Suprapubic skin (tissue), 4 donors: ENCODE measurements at regions not wholly inside any gene's neighbourhood (a gene's known extent, or its start where the extent isn't known, plus 50 kb on each side); places are given as distances from the start of the nearest gene placed in this dataset.
A peak's percentile ranks its signal among the peaks of the same experiment; 100 is the strongest.

ENCODE experiments used
- DNase-seq, 2 donors: peaks; one replicate each; pipeline ENCODE4 v3.0.0-alpha.2; 2019; ENCODE audit warnings: low spot score in 2 of 2
- H3K27ac ChIP-seq: fragments of 200-600 bp; sonication (generic); one replicate; pipeline ENCODE4 v1.5.1; 2019
- H3K27me3 ChIP-seq: fragments of 200-600 bp; sonication (generic); one replicate; pipeline ENCODE4 v1.5.1; 2019
- H3K36me3 ChIP-seq: fragments of 200-600 bp; sonication (generic); one replicate; pipeline ENCODE4 v1.5.1; 2019
- H3K4me1 ChIP-seq: fragments of 200-600 bp; sonication (generic); one replicate; pipeline ENCODE4 v1.5.1; 2019
- H3K4me3 ChIP-seq: fragments of 200-600 bp; sonication (generic); one replicate; pipeline ENCODE4 v1.5.1; 2019; ENCODE audit warnings: mild to moderate bottlenecking
- H3K9me3 ChIP-seq: fragments of 200-600 bp; sonication (generic); one replicate; pipeline ENCODE4 v1.5.1; 2019
- CTCF ChIP-seq, 2 donors: fragments of 200-600 bp in 1 of 2; fragments of 450-650 bp in 1 of 2; sonication (generic) in 1 of 2; IDR thresholded peaks; one replicate each; pipeline ENCODE4 v1.5.1; 2016 to 2019; ENCODE audit warnings: antibody characterized with exemption in 2 of 2, mild to moderate bottlenecking in 1 of 2, moderate library complexity in 1 of 2
- EP300 ChIP-seq: sonication (generic); formaldehyde crosslinking; IDR thresholded peaks from one replicate; pipeline ENCODE4 v1.6.1; 2017; ENCODE audit warnings: antibody characterized with exemption
- POLR2A ChIP-seq, 2 donors: fragments of 450-650 bp; IDR thresholded peaks; one replicate each; pipeline ENCODE4 v1.6.1; 2017; ENCODE audit warnings: antibody characterized with exemption in 2 of 2, mild to moderate bottlenecking in 2 of 2, moderate library complexity in 2 of 2
- POLR2AphosphoS5 ChIP-seq, 3 donors: sonication (generic); formaldehyde crosslinking; IDR thresholded peaks; one replicate each; pipeline ENCODE4 v1.6.1; 2017; ENCODE audit warnings: antibody characterized with exemption in 3 of 3
- WGBS: methylation state at CpG from one replicate; pipeline ENCODE4 v1.1.5; 2018; 5-methylcytosine and 5-hydroxymethylcytosine counted together

GRCh38 chr4:79578606-79579005 is 170.6 kb upstream of the GK2 start:
- 85% methylated on average over 3 of the region's 3 CpGs for WGBS
- peaks cover 20% of the 10 kb centered on the region for H3K4me1 ChIP-seq

GRCh38 chr4:79576429-79576753 is 168.4 kb upstream of the GK2 start:
- 43% methylated on average over 6 of the region's 6 CpGs for WGBS
- DNase-seq: no peak
- H3K27ac ChIP-seq: no peak overlapping the region
- no peaks in the 10 kb centered on the region for H3K9me3 ChIP-seq
- H3K4me1 ChIP-seq: peaks cover 20% of the 10 kb centered on the region
- no peaks in the 10 kb centered on the region for H3K36me3 ChIP-seq
- no peaks in the 10 kb centered on the region for H3K27me3 ChIP-seq
- no peak overlapping the region for H3K4me3 ChIP-seq
- TF ChIP-seq POLR2A (IDR thresholded peaks at IDR 0.05) (no peak), CTCF (IDR thresholded peaks at IDR 0.05) (peak in 1 of 2 donors; percentile 18), POLR2AphosphoS5 (IDR thresholded peaks at IDR 0.05) (no peak), EP300 (no peak)

More at GRCh38 chr4:79578606-79579005, 170.6 kb upstream of the GK2 start:
- Histone ChIP-seq H3K9me3 (no peaks in the 10 kb centered on the region), H3K27me3 (no peaks in the 10 kb centered on the region), H3K27ac (no peak overlapping the region), H3K36me3 (no peaks in the 10 kb centered on the region), H3K4me3 (no peak overlapping the region)
- no peak for TF ChIP-seq POLR2AphosphoS5 (IDR thresholded peaks at IDR 0.05)
- no peak for TF ChIP-seq EP300
- TF ChIP-seq CTCF (IDR thresholded peaks at IDR 0.05): no peak
- no peak for TF ChIP-seq POLR2A (IDR thresholded peaks at IDR 0.05)
- DNase-seq: no peak

GRCh38 chr4:79575709-79576428 is 167.8 kb upstream of the GK2 start:
- Histone ChIP-seq H3K36me3 (no peaks in the 10 kb centered on the region), H3K27ac (peak overlapping the region; percentile 59), H3K4me1 (peaks cover 20% of the 10 kb centered on the region), H3K9me3 (no peaks in the 10 kb centered on the region), H3K27me3 (no peaks in the 10 kb centered on the region), H3K4me3 (no peak overlapping the region)
- TF ChIP-seq EP300 (no peak), CTCF (IDR thresholded peaks at IDR 0.05) (no peak), POLR2AphosphoS5 (IDR thresholded peaks at IDR 0.05) (no peak)
- 36% methylated on average over 7 of the region's 7 CpGs for WGBS
- DNase-seq: no peak

GRCh38 chr4:79574741-79575451 is 166.9 kb upstream of the GK2 start:
- no peak for DNase-seq
- H3K36me3 ChIP-seq: no peaks in the 10 kb centered on the region
- TF ChIP-seq CTCF (IDR thresholded peaks at IDR 0.05): no peak
- no peak for TF ChIP-seq POLR2AphosphoS5 (IDR thresholded peaks at IDR 0.05)
- TF ChIP-seq EP300: no peak
- no peak for TF ChIP-seq POLR2A (IDR thresholded peaks at IDR 0.05)
- H3K27ac ChIP-seq: peak overlapping the region; percentile 59
- H3K4me3 ChIP-seq: no peak overlapping the region
- H3K27me3 ChIP-seq: no peaks in the 10 kb centered on the region
- no peaks in the 10 kb centered on the region for H3K9me3 ChIP-seq
- H3K4me1 ChIP-seq: peaks cover 20% of the 10 kb centered on the region
- WGBS: 86% methylated on average over 7 of the region's 7 CpGs

GRCh38 chr4:79563219-79563618 is 155.2 kb upstream of the GK2 start:
- no peak overlapping the region for H3K27ac ChIP-seq
- H3K4me1 ChIP-seq: no peaks in the 10 kb centered on the region
- no peaks in the 10 kb centered on the region for H3K36me3 ChIP-seq
- TF ChIP-seq EP300: no peak
- TF ChIP-seq POLR2A (IDR thresholded peaks at IDR 0.05): no peak
- no peak for TF ChIP-seq CTCF (IDR thresholded peaks at IDR 0.05)
- TF ChIP-seq POLR2AphosphoS5 (IDR thresholded peaks at IDR 0.05): no peak
- no peaks in the 10 kb centered on the region for H3K27me3 ChIP-seq
- 85% methylated on average over 1 of the region's 1 CpG for WGBS
- DNase-seq: no peak
- no peak overlapping the region for H3K4me3 ChIP-seq
- no peaks in the 10 kb centered on the region for H3K9me3 ChIP-seq
